ENCODE measurements at regions not wholly inside any gene's neighbourhood (a gene's known extent, or its start where the extent isn't known, plus 50 kb on each side); places are given as distances from the start of the nearest gene placed in this dataset.
A peak's percentile ranks its signal among the peaks of the same experiment; 100 is the strongest.

DNA sequence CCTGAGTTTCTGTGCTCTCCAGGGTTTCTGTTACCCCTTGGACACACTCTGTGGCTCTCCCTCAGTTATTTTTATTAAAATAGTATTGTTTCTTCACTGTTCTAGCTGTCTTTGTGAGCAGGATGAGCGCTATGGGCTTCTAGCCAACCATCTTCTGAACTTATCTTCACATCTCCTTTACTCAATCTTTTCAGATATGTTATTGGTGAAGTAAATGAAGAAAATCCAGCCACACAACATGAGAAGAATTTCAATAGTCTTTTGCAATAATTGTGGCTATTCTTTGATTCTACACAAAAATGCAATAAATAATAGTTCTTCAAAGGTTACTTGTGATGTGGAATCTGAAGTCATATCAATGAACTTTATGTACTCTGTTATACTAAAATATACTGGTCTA lies 80.3 kb upstream of the CAMK1G start:
- DNase-seq: no peak

DNA sequence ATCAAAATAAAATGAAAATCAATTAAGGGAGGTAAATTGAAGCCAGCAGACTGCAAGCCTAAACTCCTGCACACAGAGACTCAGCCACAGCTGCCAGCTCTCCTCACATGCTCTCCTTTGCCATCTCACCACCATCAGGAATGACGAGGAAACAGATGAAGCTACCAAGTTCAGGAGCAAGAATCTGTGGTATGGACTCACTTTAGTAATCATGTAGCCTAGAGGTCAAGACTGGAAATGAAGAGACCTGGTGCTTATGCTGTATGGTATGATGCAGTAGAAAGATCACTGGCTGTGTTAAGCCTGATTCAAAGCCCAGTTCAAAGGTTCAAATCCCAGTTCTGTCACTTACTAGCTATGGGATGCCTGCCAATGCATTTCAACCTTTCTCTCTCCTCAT lies 78.9 kb upstream of the CAMK1G start:
- no peak for DNase-seq

DNA sequence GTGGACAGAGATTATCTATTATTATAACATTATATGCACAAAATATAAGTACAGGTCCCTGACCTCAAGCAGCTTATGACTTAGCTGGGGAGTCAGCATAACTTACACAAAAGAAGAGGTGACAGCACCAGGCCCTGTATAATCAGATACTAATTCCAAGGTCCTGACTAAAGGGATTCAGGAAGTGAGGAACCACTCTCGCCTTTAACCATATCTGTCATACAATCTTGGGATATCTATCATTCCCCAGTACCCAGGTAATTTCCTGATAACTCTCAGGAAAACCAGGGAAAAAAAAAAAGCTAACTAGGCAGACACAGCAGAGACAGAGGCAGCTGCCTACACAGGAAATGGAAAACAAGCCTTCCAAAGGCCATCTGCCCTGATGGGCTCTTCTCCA lies 78.5 kb upstream of the CAMK1G start:
- DNase-seq: no peak

DNA sequence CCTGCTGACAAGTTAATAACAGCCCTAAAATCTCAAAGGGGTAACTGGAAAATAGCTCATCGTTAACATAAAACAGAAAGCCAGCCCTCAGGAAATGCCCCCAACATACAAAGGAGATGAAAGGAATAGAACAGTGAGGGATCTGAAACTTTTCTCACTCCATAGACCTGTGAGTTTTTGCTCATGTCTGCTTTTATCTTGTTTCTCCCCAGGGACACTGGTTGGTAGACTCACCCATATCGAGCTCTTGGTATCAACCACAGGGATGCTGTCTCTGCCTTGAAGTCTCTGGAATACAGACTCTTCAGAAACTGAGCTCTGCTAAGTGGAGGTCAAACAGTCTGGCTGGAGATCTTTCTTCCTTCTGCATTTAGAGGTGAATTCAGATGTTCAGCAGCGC lies 77.4 kb upstream of the CAMK1G start:
- no peak for DNase-seq

DNA sequence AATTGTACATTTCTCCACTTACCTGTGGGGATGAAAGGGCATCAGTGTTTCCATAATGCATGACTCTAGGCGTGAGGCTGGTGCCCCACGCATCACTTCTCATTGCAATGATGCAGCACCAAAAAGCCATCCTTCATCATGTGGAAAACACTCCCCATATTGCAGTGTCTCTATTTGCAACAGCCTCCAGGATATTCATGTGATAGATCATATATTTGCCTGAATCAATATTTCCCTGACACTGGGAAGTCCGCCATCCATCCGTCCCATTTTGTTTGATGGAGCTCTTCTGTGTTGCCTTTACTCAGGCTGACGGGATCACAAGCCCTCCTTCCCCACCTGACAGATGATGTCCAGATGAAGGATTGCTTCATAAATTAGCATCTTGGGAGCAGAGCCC lies 74.5 kb upstream of the CAMK1G start:
- DNase-seq: no peak

DNA sequence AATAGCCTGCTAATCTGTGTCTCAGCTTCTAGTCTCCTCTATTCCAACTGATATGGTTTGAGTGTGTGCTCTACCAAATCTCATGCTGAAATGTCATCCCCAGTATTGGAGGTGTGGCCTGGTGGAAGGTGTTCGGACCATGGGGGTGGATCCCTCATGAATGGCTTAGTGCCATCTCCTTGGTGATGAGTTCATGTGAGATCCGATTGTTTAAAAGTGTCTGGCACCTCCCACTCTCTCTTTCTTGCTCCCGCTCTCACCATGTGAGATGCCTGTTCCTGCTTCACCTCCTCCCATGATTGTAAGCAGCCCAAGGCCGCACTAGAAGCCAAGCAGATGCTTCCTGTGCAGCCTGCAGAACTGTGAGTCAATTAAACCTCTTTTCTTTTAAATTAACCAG lies 73.5 kb upstream of the CAMK1G start:
- DNase-seq: no peak

DNA sequence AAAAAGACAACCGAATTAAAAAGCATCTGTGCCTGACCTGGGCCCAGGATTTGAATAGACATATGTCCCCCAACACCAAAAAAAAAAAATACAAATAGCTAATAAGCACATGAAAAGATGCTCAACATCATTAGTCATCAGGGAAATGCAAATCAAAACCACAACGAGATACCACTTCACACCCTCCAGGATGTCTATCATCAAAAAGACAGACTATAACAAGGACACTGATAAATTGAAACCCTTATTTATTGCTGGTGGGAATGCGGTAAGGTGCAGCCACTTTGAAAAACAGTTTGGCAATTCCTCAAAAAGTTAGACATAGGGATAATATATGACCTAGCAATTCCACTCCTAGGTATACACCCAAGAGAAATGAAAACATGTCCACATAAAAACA lies 72.3 kb upstream of the CAMK1G start:
- DNase-seq: no peak

DNA sequence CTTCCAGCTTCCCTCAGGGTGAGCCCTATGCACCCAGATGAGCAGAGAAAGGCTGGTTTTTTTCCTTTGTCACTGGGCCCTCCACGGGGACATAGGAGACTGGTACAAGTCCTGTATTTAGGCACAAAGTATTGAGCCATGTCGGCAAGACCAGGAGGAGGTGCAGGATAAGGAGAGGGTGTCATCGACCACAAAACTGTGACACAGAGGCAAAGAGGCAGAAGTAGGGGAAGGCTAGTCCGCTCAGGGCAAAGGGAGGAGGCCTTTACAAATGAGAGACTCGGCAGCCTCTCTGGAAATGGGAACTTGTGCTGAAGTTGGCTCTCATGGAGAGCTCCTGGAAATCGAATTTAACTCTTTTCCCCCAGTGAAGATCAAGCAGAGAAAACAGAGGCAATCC lies 70.7 kb upstream of the CAMK1G start:
- DNase-seq: no peak

DNA sequence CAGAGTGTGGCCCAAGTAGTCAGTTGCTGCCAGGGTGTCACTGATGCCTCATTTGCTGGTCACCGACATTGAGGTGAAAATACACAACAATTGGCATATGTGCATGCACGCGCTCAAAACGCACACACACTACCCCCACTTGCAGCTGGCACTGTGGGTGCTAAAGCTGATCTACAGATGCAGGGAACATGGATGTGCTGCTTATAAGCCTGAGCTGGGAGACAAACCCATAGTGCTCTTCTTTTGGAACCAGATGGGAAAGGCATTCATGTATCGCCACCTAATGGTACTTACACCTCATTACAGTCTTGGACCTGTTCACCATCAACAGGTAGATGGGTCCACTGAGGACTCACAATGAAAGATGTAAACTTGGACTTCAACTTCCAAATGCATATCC lies 70.3 kb upstream of the CAMK1G start:
- DNase-seq: peak; percentile 64

DNA sequence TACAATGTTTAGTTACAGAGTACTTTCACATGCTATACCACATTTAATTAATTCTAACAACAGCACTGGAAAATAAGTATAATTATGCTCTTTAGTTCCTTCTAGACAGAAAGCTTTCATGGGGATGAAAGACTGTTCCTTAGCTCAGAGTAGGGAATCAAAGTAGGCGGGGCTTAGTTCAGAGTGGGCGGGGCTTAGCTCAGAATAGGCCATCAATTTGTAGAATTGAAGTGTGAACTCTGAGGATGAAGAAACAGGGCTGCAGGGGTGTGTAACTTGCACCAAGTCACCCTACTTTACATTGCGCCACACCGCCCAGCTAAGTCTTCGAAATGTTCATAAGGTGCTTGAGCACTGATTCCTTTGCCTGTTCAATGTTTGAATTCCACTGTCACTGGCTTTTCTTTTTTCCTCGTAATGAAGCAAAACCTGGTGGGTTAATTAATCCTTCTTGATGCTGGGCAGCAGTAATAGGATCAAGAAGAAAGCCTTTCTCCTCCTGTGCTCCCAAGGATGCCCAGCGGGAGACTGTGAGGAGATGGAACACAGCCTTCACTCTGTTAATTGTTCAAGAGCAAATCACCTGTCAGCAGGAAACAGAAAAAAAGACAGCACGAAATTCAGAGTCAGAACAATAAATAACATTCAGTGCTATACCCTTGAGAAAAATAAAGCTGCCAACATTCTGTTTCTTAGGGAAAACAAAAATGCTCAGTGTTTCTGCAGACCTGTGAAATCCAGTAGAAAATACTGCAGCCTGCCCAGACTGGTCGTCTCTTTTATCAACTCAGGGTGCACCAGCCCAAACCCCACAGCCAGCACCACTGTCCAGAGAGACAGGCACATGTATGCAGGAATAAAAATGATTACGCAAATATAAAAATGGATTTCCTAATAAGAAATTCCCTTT lies 66.5 kb upstream of the CAMK1G start:
- no peak for DNase-seq

DNA sequence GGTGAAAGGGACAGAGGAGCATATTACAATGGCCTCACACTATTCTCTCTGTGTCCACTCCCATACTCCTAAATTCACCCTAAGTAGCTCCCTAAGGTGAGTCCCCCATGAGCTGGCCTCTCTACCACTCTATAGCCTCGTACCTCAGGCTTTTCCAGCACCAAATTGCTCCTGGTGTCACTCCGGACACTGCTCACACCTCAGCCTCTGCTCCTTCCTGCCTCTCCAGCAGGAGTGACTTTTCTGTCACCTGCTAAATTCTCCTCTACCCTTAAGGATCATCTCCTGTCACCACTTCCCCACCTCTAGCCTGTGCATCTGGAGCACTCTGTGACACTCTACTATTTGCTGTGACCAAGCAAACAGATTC lies 65.8 kb upstream of the CAMK1G start:
- no peak for DNase-seq

DNA sequence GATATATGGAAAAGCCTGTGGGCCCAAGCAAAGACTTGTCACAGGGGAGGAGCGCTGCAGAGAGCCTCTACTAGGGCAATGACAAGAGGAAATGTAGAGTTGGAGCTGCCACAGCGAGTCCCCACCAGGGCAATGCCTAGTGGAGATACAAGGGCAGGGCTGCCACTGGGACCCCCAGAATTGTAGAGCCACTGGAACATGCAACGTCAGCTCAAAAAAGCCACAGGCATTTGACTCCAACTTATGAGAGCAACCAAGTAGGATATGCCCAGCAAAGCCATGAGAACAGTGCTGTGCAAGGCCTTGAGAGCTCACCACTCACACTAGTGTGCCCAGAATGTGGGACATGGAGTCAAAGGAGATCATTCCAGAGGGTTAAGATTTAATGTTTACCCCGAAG lies 63.7 kb upstream of the CAMK1G start:
- DNase-seq: no peak

DNA sequence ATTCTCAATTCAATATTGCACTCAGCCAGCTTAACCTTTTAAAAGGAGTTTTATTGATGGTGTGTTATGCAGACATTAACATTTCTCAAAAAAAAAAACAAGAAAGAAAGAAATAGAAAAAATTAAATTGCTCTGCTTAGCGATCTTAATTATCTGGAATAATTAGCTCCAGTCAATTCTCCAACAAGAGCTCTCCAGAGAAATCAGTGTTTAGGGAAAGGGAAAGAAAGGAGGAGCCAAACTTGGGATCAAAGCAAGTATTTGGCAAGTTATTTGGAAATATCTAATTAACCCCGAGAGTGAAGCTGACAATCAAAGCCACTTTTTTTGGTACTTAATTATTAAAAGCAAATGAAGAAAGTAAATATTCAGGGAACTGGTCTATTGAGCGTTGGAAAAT lies 60.7 kb upstream of the CAMK1G start:
- DNase-seq: no peak

DNA sequence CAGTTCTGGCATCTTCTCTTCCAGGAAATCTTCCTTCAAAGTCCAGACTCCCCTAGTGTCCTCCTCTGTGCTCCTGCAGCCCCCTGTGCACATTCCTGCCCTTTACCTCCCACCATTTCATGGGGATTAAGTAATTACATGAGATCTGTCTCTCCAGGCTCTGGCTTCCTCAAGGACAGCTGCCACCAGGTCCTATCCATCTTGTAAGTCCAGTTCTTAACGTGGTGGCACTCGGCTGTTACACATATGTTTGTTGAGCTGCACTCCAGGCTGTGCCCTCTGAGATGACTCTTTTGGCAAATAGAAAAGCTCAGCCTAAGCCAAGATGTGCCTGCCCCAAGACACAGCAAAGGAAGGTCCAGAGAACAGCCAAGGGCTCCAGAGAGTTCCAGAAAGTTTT lies 57.4 kb upstream of the CAMK1G start:
- DNase-seq: no peak

DNA sequence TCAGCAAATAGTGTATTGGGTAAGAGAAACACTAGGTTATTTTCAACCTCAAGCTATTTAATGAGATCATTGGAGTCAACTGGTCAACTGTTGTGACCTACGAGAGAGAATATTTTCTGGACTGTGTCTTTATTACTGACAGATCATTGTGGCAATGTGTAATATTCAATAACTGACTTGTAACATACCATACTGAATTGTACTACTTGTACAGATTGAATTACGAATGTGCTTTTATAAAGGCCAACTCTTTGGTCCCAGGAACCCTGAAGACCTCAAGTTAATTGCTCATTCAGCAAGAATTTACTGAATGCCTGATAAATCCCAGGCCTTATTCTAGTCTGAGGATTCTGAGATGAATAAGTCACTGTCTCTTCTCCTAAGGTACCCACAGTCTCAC lies 56.1 kb upstream of the CAMK1G start:
- no peak for DNase-seq

DNA sequence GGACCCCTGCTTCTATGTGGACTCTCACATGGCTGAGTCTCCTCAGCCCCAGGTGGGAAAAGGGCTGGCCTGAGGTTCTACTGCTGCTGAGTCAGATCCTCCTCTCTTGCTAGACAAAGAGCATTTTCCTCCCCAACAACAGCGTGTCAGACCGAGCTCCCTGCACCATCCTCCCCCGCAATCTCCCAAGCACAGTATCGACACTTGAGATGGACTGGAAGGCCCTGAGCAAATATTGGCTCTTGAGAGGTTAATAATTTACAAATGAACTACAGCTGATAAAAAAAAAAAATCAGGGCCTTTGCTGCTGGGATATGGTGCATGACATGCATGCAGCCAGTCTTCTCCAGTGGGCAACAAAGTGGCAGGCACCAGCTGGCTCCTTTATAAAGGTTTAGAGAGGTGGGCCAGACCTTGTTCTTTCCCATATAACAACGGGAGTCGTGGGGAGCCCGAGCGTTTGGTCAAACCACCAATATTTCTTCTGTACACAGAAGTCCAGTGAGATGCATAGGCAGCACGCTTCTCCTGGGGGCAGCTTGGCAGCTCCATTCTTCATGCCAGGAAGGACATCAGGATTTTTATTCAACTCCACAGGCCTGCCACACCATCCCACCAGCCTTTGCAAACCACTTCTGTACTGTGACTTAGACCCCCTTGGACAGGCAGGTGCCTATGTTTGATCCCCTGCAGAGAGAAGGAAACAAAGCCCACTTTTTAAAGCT lies 55.4 kb upstream of the CAMK1G start:
- DNase-seq: peak; percentile 48

DNA sequence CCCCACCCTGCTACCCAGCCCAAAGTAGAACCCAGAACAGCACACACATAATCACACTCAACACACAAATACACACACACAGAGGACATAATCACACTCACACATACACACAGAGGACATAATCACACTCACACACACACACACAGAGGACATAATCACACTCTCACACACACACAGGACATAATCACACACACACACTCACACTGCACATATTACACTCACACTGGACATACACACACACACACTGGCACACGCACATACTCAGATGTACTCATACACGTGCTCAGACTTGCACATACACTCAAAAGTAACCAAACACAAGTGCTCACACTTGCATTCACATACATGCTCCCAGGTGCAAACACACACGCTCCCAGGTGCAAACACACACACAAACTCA lies 54.3 kb upstream of the CAMK1G start:
- no peak for DNase-seq

DNA sequence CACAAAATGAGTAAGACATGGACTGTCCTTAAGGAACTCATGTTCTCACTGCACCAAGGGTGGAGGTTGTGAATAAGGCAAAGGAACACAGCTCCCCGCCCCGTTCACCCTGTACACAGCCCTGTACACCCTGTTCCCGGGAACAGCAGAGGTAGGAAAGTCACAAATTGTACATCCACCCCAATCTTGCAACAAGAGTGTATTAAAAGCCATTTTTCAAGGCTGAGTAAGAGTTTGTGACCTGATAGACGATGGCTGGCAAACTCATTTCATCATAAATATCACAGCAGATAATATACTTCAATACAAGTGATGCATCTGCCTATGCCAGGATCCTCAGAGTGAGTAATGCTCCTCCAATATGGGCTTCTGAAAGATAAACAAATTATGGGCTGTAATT lies 52.5 kb upstream of the CAMK1G start:
- DNase-seq: no peak

DNA sequence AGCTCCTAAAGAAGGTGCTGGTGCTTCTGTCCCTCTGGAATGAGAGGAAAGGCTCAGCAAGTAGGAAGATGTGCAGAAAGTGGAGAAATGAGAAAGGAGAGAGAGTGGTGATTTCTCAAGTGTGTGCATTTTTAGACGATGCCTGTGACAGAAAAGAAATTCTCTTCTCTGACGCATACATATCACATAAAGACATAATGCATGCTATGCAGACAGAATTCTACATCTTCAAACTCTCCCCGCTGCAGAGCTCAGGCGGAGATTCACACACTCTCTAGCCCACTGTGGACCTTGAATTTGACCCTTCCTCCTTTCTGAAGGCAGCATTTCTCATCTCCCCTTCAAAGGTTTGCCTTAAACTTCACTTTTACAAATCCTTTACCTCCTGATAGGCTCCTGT lies 52.0 kb upstream of the CAMK1G start:
- no peak for DNase-seq
